GM12878 (cell line): ENCODE measurements at regions not wholly inside any gene's neighbourhood (a gene's known extent, or its start where the extent isn't known, plus 50 kb on each side); places are given as distances from the start of the nearest gene placed in this dataset.

Experiments
- ATAC-seq: fragments of 200-7000 bp; cut with Tn5 transposase; 3 replicates; pipeline ENCODE4 v1.9.1; 2020; ENCODE audit warnings: mild to moderate bottlenecking, moderate library complexity
- BruUV-seq: library from RNA; stranded (reverse); fragments of 400-500 nt; replicated peaks from 2 replicates; lab custom pipeline; 2021; lab: Mats Ljungman, UMichigan
- CTCF ChIA-PET: fragments of 300-600 bp; sonication (Branson Sonifier 250); formaldehyde crosslinking; extraction: SDS; loops from one replicate; lab custom pipeline; 2021; ENCODE audit warnings: inconsistent platforms; lab: Yijun Ruan, JAX
- POLR2A ChIA-PET: fragments of 350-600 bp; formaldehyde crosslinking; extraction: SDS; loops from one replicate; lab custom pipeline; 2021; ENCODE audit warnings: inconsistent platforms; lab: Charles Lee
- RAD21 ChIA-PET: fragments of 300-600 bp; sonication (Branson Sonifier 250); formaldehyde crosslinking; loops from one replicate; lab custom pipeline; 2023; ENCODE audit warnings: antibody characterized with exemption; ENCODE audit not compliant: unreplicated experiment; lab: Charles Lee
- SMC1A ChIA-PET: fragments of 300-600 bp; sonication (Branson Sonifier 250); formaldehyde crosslinking; loops from one replicate; lab custom pipeline; 2023; ENCODE audit not compliant: unreplicated experiment, uncharacterized antibody; lab: Charles Lee
- DNase-seq: peaks from one replicate; pipeline ENCODE4 v3.0.0-alpha.2; 2011; ENCODE audit warnings: low read depth, low spot score
- FAIRE-seq: peaks from 3 replicates; lab custom pipeline; 2011; peaks lifted over from hg19 to GRCh38; lab: Jason Lieb, UNC
- H2AFZ ChIP-seq: 2 replicates; pipeline ENCODE4 v1.6.0; 2011; ENCODE audit warnings: low read depth, low read length, control low read depth; ENCODE audit not compliant: control insufficient read depth
- H3K27ac ChIP-seq: 2 replicates; pipeline ENCODE4 v1.5.1; 2011; ENCODE audit warnings: control low read depth; ENCODE audit not compliant: control insufficient read depth, insufficient read depth
- H3K27me3 ChIP-seq, 2 experiments: replicated peaks in 1 of 2; 2 replicates each; pipeline versions ENCODE4 v1.6.0 to v1.6.1; 2011; ENCODE audit warnings: low read length in 1 of 2; ENCODE audit not compliant: control insufficient read depth in 2 of 2, insufficient read depth in 2 of 2
- H3K36me3 ChIP-seq, 2 experiments: 2 replicates each; pipeline ENCODE4 v1.5.1; 2011; ENCODE audit warnings: low read length in 1 of 2; ENCODE audit not compliant: control insufficient read depth in 2 of 2, insufficient read depth in 2 of 2
- H3K4me1 ChIP-seq: 2 replicates; pipeline ENCODE4 v1.6.1; 2011; ENCODE audit warnings: mild to moderate bottlenecking, low read length, moderate library complexity, mixed read lengths; ENCODE audit not compliant: control insufficient read depth, insufficient read depth
- H3K4me2 ChIP-seq: 2 replicates; pipeline ENCODE4 v1.6.0; 2011; ENCODE audit warnings: control low read depth; ENCODE audit not compliant: control insufficient read depth, insufficient read depth
- H3K4me3 ChIP-seq: fragments of 200-600 bp; sonication (generic); 2 replicates; pipeline ENCODE4 v1.5.1; 2016
- H3K79me2 ChIP-seq: 2 replicates; pipeline ENCODE4 v1.6.0; 2011; ENCODE audit warnings: low read length; ENCODE audit not compliant: control insufficient read depth, insufficient read depth
- H3K9ac ChIP-seq: 2 replicates; pipeline ENCODE4 v1.8.0; 2011; ENCODE audit warnings: low read length, control low read depth, mixed read lengths; ENCODE audit not compliant: control insufficient read depth, insufficient read depth
- H3K9me3 ChIP-seq: replicated peaks from 3 replicates; pipeline ENCODE4 v1.5.1; 2011; ENCODE audit warnings: mild to moderate bottlenecking, low read length; ENCODE audit not compliant: control insufficient read depth, insufficient read depth
- H4K20me1 ChIP-seq: 2 replicates; pipeline ENCODE4 v1.6.0; 2011; ENCODE audit not compliant: control insufficient read depth, insufficient read depth
- CEBPZ ChIP-seq: fragments of 150-350 bp; IDR thresholded peaks from 2 replicates; pipeline ENCODE4 v1.6.1; 2016; ENCODE audit warnings: low read depth, low read length
- EED ChIP-seq: sonication (generic); IDR thresholded peaks from 2 replicates; pipeline ENCODE4 v1.6.1; 2016; ENCODE audit warnings: antibody characterized with exemption, low read depth
- EP300 ChIP-seq, 2 experiments: fragments of 150-350 bp in 1 of 2; IDR thresholded peaks; 2 replicates each; pipeline ENCODE4 v1.6.1; 2011 to 2012; ENCODE audit warnings: low read depth in 2 of 2, low read length in 2 of 2, borderline replicate concordance in 1 of 2, improper control_type of control experiment in 1 of 2, inconsistent platforms in 1 of 2; ENCODE audit not compliant: control insufficient read depth in 1 of 2
- GATAD2B ChIP-seq: fragments of 450-650 bp; conservative IDR thresholded peaks from 2 replicates; pipeline ENCODE4 v1.6.1; 2017; ENCODE audit warnings: low read depth, mild to moderate bottlenecking, moderate library complexity
- HDGF ChIP-seq: fragments of 450-650 bp; IDR thresholded peaks from 2 replicates; pipeline ENCODE4 v1.6.1; 2016; ENCODE audit warnings: antibody characterized with exemption
- JUNB ChIP-seq: IDR thresholded peaks from 2 replicates; pipeline ENCODE4 v1.6.1; 2016; ENCODE audit warnings: antibody characterized with exemption, mild to moderate bottlenecking
- JUND ChIP-seq: IDR thresholded peaks from 2 replicates; pipeline ENCODE4 v1.6.1; 2012; ENCODE audit warnings: low read depth, mild to moderate bottlenecking, low read length, improper control_type of control experiment, moderate library complexity
- MAX ChIP-seq: IDR thresholded peaks from 2 replicates; pipeline ENCODE4 v1.6.1; 2012; ENCODE audit warnings: low read depth, low read length, improper control_type of control experiment
- NFXL1 ChIP-seq: fragments of 450-650 bp; IDR thresholded peaks from 2 replicates; pipeline ENCODE4 v1.6.1; 2017; ENCODE audit warnings: antibody characterized with exemption, mild to moderate bottlenecking, borderline replicate concordance
- NFYA ChIP-seq: IDR thresholded peaks from 2 replicates; pipeline ENCODE4 v1.6.1; 2011; ENCODE audit warnings: low read depth, mild to moderate bottlenecking, low read length, improper control_type of control experiment, borderline replicate concordance
- ZNF384 ChIP-seq: IDR thresholded peaks from 2 replicates; pipeline ENCODE4 v1.6.1; 2012; ENCODE audit warnings: low read depth, mild to moderate bottlenecking, low read length, improper control_type of control experiment, borderline replicate concordance
- WGBS: methylation state at CpG from one replicate; pipeline ENCODE4 v1.1.6; 2016; ENCODE audit warnings: low lambda C conversion rate; ENCODE audit not compliant: insufficient replicate concordance, insufficient coverage; ENCODE audit errors: missing lambda C conversion rate; 5-methylcytosine and 5-hydroxymethylcytosine counted together
- in situ Hi-C: fragments of 300-500 bp; cut with MboI; formaldehyde crosslinking; loops from 9 replicates; pipeline ENCODE4 v1.14.3; 2018; ENCODE audit warnings: mixed read lengths
- intact Hi-C: fragments of 100-400 bp; cut with micrococcal nuclease; formaldehyde crosslinking; loops from one replicate; pipeline ENCODE4 v1.14.2; 2022; ENCODE audit not compliant: unreplicated experiment
- TF ChIP-seq, protein P1 (sequence below): fragments of 450-650 bp; IDR thresholded peaks from 2 replicates; pipeline ENCODE4 v1.6.1; 2018; ENCODE audit warnings: mild to moderate bottlenecking, low read depth, moderate library complexity; ENCODE audit not compliant: partially characterized antibody

- Histone ChIP-seq H3K9ac (no peak overlapping the region), H3K27me3 (no peaks in the 10 kb centered on the region; a peak in 1 of 4 replicates), H3K4me3 (no peak overlapping the region), H3K4me2 (no peak overlapping the region), H2AFZ (no peak overlapping the region), H3K9me3 (no peaks in the 10 kb centered on the region), H3K79me2 (no peaks in the 10 kb centered on the region), H3K27ac (no peak overlapping the region), H4K20me1 (no peaks in the 10 kb centered on the region), H3K4me1 (no peaks in the 10 kb centered on the region), H3K36me3 (no peaks in the 10 kb centered on the region)
- TF ChIP-seq MAX (no peak), HDGF (no peak), ZNF384 (no peak), JUNB (no peak)
- no peak for FAIRE-seq
- no peak for DNase-seq
- POLR2A ChIA-PET: no interaction called here
- intact Hi-C loops (no loop called here), in situ Hi-C loops (no loop called here)
- WGBS: 14% methylated on average over 3 of the region's 3 CpGs
- RAD21 ChIA-PET: no interaction called here
- SMC1A ChIA-PET: no interaction called here
- BruUV-seq: no TSS peak
- ATAC-seq: no peak
- CTCF ChIA-PET: interaction anchor here (0.9 to 1.6 kb wide), 2 partner anchors 9 to 129 kb away, joined by 3 to 7 read pairs; no protein-coding TSS in a partner anchor
Observed at GRCh38 chr11:87429996-87430395, 392.3 kb downstream of the TMEM135 start.

- BruUV-seq: no TSS peak
- H3K27ac ChIP-seq: no peak overlapping the region
- FAIRE-seq (no peak), DNase-seq (no peak), ATAC-seq (no peak)
- H3K4me3 ChIP-seq: no peak overlapping the region
- in situ Hi-C loops (no loop called here), intact Hi-C loops (no loop called here)
- ChIA-PET POLR2A (no interaction called here), RAD21 (no interaction called here), SMC1A (no interaction called here), CTCF (no interaction called here)
- no peaks in the 10 kb centered on the region for H3K79me2 ChIP-seq
- H3K36me3 ChIP-seq: no peaks in the 10 kb centered on the region
- H3K4me2 ChIP-seq: no peak overlapping the region
- no peak overlapping the region for H3K9ac ChIP-seq
- no peak overlapping the region for H2AFZ ChIP-seq
- H3K27me3 ChIP-seq: no peaks in the 10 kb centered on the region; a peak in 1 of 4 replicates
- no peaks in the 10 kb centered on the region for H4K20me1 ChIP-seq
- H3K9me3 ChIP-seq: no peaks in the 10 kb centered on the region
- no peaks in the 10 kb centered on the region for H3K4me1 ChIP-seq
- 0% methylated on average over 1 of the region's 1 CpG for WGBS
- no peak for TF ChIP-seq NFXL1
- TF ChIP-seq JUND: no peak
- TF ChIP-seq NFYA: no peak
- TF ChIP-seq EED: no peak
- TF ChIP-seq, protein P1, sequence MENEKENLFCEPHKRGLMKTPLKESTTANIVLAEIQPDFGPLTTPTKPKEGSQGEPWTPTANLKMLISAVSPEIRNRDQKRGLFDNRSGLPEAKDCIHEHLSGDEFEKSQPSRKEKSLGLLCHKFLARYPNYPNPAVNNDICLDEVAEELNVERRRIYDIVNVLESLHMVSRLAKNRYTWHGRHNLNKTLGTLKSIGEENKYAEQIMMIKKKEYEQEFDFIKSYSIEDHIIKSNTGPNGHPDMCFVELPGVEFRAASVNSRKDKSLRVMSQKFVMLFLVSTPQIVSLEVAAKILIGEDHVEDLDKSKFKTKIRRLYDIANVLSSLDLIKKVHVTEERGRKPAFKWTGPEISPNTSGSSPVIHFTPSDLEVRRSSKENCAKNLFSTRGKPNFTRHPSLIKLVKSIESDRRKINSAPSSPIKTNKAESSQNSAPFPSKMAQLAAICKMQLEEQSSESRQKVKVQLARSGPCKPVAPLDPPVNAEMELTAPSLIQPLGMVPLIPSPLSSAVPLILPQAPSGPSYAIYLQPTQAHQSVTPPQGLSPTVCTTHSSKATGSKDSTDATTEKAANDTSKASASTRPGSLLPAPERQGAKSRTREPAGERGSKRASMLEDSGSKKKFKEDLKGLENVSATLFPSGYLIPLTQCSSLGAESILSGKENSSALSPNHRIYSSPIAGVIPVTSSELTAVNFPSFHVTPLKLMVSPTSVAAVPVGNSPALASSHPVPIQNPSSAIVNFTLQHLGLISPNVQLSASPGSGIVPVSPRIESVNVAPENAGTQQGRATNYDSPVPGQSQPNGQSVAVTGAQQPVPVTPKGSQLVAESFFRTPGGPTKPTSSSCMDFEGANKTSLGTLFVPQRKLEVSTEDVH: no peak
- TF ChIP-seq GATAD2B: no peak
- TF ChIP-seq EP300 (IDR thresholded peaks at IDR 0.05; ENCODE audit: borderline replicate concordance in 1 of 2, control insufficient read depth in 1 of 2, low read depth in 2 of 2, low read length in 2 of 2): no peak
- TF ChIP-seq CEBPZ: no peak
Observed at GRCh38 chr11:87428266-87428665, 390.5 kb downstream of the TMEM135 start.
